ENCODE measurements at regions not wholly inside any gene's neighbourhood (a gene's known extent, or its start where the extent isn't known, plus 50 kb on each side); places are given as distances from the start of the nearest gene placed in this dataset.

- TF ChIP-seq CTCF (IDR thresholded peaks at IDR 0.05) (no peak), POLR2AphosphoS5 (IDR thresholded peaks at IDR 0.05; ENCODE audit: insufficient read depth in 1 of 2, low read depth in 1 of 2) (no peak), POLR2A (IDR thresholded peaks at IDR 0.05) (no peak)
Observed at GRCh38 chr2:64836566-64836965, 152.6 kb upstream of the SLC1A4 start.
